AG09309 (cell line): ENCODE measurements at regions not wholly inside any gene's neighbourhood (a gene's known extent, or its start where the extent isn't known, plus 50 kb on each side); places are given as distances from the start of the nearest gene placed in this dataset.

Experiments
- DNase-seq: peaks from one replicate; pipeline ENCODE4 v3.0.0-alpha.2; 2010; ENCODE audit warnings: low read depth
- H3K4me3 ChIP-seq: 2 replicates; pipeline ENCODE4 v1.5.1; 2011; ENCODE audit warnings: mild to moderate bottlenecking, low read depth, low read length, moderate library complexity; ENCODE audit not compliant: control insufficient read depth
- CTCF ChIP-seq: IDR thresholded peaks from 2 replicates; pipeline ENCODE4 v1.5.1; 2011; ENCODE audit warnings: mild to moderate bottlenecking, low read depth, low read length, inconsistent platforms; ENCODE audit not compliant: insufficient read depth, control insufficient read depth; ENCODE audit errors: missing control alignments

GRCh38 chr5:2686321-2687124, 65.0 kb downstream of the IRX2 start:
- no peak for TF ChIP-seq CTCF
- DNase-seq: no peak
- H3K4me3 ChIP-seq: no peak overlapping the region

DNA sequence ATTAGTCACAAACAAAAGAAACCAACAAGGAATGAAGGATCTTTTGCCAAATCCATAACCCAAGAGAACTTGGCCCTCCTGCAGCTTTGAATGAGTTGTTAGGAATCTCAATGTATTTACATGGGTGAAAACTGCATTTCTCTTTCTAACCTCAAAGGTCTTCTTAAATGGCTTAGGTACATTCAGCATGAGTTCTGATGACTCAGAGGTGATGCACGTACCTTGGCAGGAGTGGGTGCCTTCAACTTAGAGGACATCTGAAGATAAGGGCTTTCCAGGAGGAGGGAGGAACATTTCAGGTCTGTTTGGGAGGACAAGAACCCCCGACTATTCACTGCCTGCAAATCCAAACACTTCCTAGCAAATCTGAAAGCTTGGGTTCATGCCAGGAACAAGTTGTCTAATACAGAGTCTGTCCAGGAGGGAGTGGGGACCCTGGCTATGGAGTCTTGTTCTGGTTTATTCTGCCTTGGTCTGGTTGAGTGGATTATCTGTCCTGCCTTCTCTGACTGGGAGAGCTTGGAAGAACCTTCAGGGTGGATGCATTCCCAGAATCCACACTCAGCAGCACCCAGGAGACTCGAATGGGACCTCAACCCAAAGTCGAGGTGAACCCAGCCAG, 65.7 kb downstream of the IRX2 start:
- no peak for DNase-seq
- H3K4me3 ChIP-seq: no peak overlapping the region
- no peak for TF ChIP-seq CTCF

DNA sequence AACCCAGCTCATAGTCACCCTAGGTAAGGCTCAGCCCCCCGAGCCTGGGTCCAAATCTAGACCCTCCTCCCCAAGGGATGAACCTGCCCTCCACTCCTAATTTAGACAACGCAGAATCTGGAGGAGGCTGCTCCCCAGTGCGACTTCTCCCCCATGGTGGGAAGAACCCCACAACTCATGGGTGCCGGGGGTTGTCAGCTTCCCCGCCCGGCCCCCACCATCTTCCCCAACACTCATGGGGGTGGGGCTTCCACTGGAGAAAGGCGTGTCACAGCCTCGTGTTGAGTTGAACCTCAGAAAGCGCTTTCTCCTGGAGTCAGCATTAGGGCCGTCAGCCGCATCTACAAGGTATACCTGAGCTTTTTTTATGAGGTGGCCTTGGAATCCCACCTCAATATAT, 66.9 kb downstream of the IRX2 start:
- no peak for DNase-seq
- no peak for TF ChIP-seq CTCF
- no peak overlapping the region for H3K4me3 ChIP-seq

- DNase-seq: no peak
- H3K4me3 ChIP-seq: no peak overlapping the region
- TF ChIP-seq CTCF: no peak
Measured at GRCh38 chr5:2683720-2684119, 67.8 kb downstream of the IRX2 start.

- no peak for DNase-seq
- no peak overlapping the region for H3K4me3 ChIP-seq
- no peak for TF ChIP-seq CTCF
Measured at GRCh38 chr5:2681476-2681875, 70.0 kb downstream of the IRX2 start.

DNA sequence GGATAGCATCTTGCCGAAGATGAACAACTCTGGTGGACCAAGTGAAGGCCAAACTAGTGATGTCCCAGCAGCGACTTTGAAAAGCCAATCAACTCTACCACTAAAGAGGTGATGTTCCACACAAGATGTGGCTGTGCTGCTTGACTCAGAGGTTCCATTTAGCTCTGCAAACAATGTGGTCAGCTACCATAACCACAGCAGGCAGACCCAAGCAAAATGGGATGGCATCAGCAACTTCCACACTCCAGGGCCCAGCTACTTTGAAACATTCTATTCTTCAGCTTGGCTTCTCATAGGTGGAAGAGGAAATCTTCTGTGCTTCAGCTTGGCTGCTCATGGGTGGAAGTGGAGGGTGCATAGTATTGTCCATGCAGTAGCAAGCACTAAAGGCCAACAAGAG, 70.5 kb downstream of the IRX2 start:
- no peak overlapping the region for H3K4me3 ChIP-seq
- TF ChIP-seq CTCF: no peak
- no peak for DNase-seq
